ENCODE measurements at regions not wholly inside any gene's neighbourhood (a gene's known extent, or its start where the extent isn't known, plus 50 kb on each side); places are given as distances from the start of the nearest gene placed in this dataset.

GRCh38 chr7:145850636-145851035 lies 266.0 kb upstream of the CNTNAP2 start:
- Histone ChIP-seq H3K27me3 (ENCODE audit: control insufficient read depth in 2 of 2, insufficient read depth in 2 of 2, low read length in 2 of 2) (no peaks in the 10 kb centered on the region), H4K20me1 (ENCODE audit: insufficient read depth, low read length) (no peaks in the 10 kb centered on the region), H3K4me2 (replicated peaks; ENCODE audit: extremely low read depth, low read length, poor library complexity, severe bottlenecking) (no peak overlapping the region), H3K79me2 (ENCODE audit: insufficient read depth, low read length) (no peaks in the 10 kb centered on the region), H2AFZ (ENCODE audit: insufficient read depth, low read depth, low read length, poor library complexity, severe bottlenecking) (no peak overlapping the region), H3K4me1 (ENCODE audit: control insufficient read depth in 1 of 2, insufficient read depth in 2 of 2, low read length in 2 of 2) (no peaks in the 10 kb centered on the region), H3K27ac (ENCODE audit: low read depth in 1 of 2, low read length in 2 of 2) (no peak overlapping the region), H3K4me3 (replicated peaks in 1 of 3; ENCODE audit: low read depth in 2 of 3, low read length in 3 of 3) (no peak overlapping the region), H3K9ac (ENCODE audit: insufficient read depth, low read length, poor library complexity, severe bottlenecking) (no peak overlapping the region), H3K36me3 (replicated peaks in 1 of 2; ENCODE audit: control insufficient read depth in 1 of 2, insufficient read depth in 2 of 2, low read length in 2 of 2) (no peaks in the 10 kb centered on the region), H3K9me3 (replicated peaks in 1 of 2; ENCODE audit: control insufficient read depth in 1 of 2, insufficient read depth in 1 of 2, low read length in 2 of 2) (peaks cover 0 to 4% of the 10 kb centered on the region in 2 donors)
- no peak overlapping the region for H3K4me3 Mint-ChIP-seq
- no peak for DNase-seq
- 82% methylated on average over 3 of the region's 6 CpGs for WGBS (ENCODE audit: insufficient coverage)
- peaks cover 0 to 3% (median 2%) of the 10 kb centered on the region in 7 donors for H3K9me3 Mint-ChIP-seq
- no peak for TF ChIP-seq CTCF (IDR thresholded peaks at IDR 0.05)
- H3K27me3 Mint-ChIP-seq (ENCODE audit: low read depth in 3 of 3), result peaks cover 0 to 1% (median 0%) of the 10 kb centered on the region in 3 donors
- H3K27ac Mint-ChIP-seq, result no peak overlapping the region
- intact Hi-C loops (cut with micrococcal nuclease), result no loop called here
- H3K4me1 Mint-ChIP-seq, result no peaks in the 10 kb centered on the region
- no peaks in the 10 kb centered on the region for H3K36me3 Mint-ChIP-seq

DNA sequence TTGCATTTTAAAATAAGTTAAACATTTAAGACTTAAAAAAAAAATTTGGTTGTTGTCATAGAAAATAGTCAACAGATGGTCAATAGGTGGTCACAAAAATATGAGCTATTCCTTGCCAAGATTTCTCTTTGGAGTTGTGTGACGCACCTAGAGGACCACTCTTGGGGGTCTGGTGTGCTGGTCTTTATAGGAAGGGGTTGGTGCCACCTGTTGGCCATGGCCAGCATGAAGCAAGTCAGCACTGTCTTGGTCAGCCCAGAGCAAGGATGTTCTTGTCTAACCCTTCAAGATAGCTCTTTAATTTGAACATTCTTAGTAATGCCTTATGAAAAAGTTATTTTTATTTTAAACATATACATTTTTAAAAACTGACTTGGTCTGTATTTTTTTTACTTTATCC lies 267.9 kb upstream of the CNTNAP2 start:
- H3K9me3 ChIP-seq (replicated peaks in 1 of 2; ENCODE audit: control insufficient read depth in 1 of 2, insufficient read depth in 1 of 2, low read length in 2 of 2), result no peaks in the 10 kb centered on the region
- no peaks in the 10 kb centered on the region for H3K4me1 Mint-ChIP-seq
- WGBS (ENCODE audit: insufficient coverage), result 71% methylated on average over 1 of the region's 1 CpG
- H3K36me3 ChIP-seq (replicated peaks in 1 of 2; ENCODE audit: control insufficient read depth in 1 of 2, insufficient read depth in 2 of 2, low read length in 2 of 2), result no peaks in the 10 kb centered on the region
- TF ChIP-seq CTCF (IDR thresholded peaks at IDR 0.05), result no peak
- no peak overlapping the region for H2AFZ ChIP-seq (ENCODE audit: insufficient read depth, low read depth, low read length, poor library complexity, severe bottlenecking)
- DNase-seq, result no peak
- no peaks in the 10 kb centered on the region for H3K36me3 Mint-ChIP-seq
- no peaks in the 10 kb centered on the region for H3K27me3 ChIP-seq (ENCODE audit: control insufficient read depth in 2 of 2, insufficient read depth in 2 of 2, low read length in 2 of 2)
- no peak overlapping the region for H3K27ac ChIP-seq (ENCODE audit: low read depth in 1 of 2, low read length in 2 of 2)
- H4K20me1 ChIP-seq (ENCODE audit: insufficient read depth, low read length), result no peaks in the 10 kb centered on the region
- intact Hi-C loops (cut with micrococcal nuclease), result no loop called here
- H3K27me3 Mint-ChIP-seq (ENCODE audit: low read depth in 3 of 3), result peaks cover 0 to 1% (median 0%) of the 10 kb centered on the region in 3 donors
- no peak overlapping the region for H3K4me2 ChIP-seq (replicated peaks; ENCODE audit: extremely low read depth, low read length, poor library complexity, severe bottlenecking)
- H3K4me1 ChIP-seq (ENCODE audit: control insufficient read depth in 1 of 2, insufficient read depth in 2 of 2, low read length in 2 of 2), result no peaks in the 10 kb centered on the region
- no peak overlapping the region for H3K9ac ChIP-seq (ENCODE audit: insufficient read depth, low read length, poor library complexity, severe bottlenecking)
- peaks cover 0 to 2% (median 0%) of the 10 kb centered on the region in 7 donors for H3K9me3 Mint-ChIP-seq
- H3K79me2 ChIP-seq (ENCODE audit: insufficient read depth, low read length), result no peaks in the 10 kb centered on the region
- no peak overlapping the region for H3K4me3 Mint-ChIP-seq
- H3K4me3 ChIP-seq (replicated peaks in 1 of 3; ENCODE audit: low read depth in 2 of 3, low read length in 3 of 3), result no peak overlapping the region
- H3K27ac Mint-ChIP-seq, result no peak overlapping the region
